Neutrophil (primary cell): ENCODE measurements at regions not wholly inside any gene's neighbourhood (a gene's known extent, or its start where the extent isn't known, plus 50 kb on each side); places are given as distances from the start of the nearest gene placed in this dataset.

Source experiments
- H3K27ac ChIP-seq: fragments of 200-600 bp; sonication (generic); 2 replicates; pipeline ENCODE4 v1.5.1; 2016; ENCODE audit warnings: mild to moderate bottlenecking, moderate library complexity
- H3K27me3 ChIP-seq: fragments of 200-600 bp; sonication (generic); 2 replicates; pipeline ENCODE4 v1.6.0; 2016; ENCODE audit warnings: mild to moderate bottlenecking
- H3K36me3 ChIP-seq: fragments of 200-600 bp; sonication (generic); 2 replicates; pipeline ENCODE4 v1.5.1; 2017
- H3K4me1 ChIP-seq, 2 experiments: fragments of 200-600 bp in 1 of 2; sonication (generic) in 1 of 2; 1 replicate in 1 of 2; 2 replicates in 1 of 2; pipeline versions ENCODE4 v1.5.1 to v1.6.1; 2013 to 2016; ENCODE audit warnings: low read depth in 1 of 2, low read length in 1 of 2, mild to moderate bottlenecking in 1 of 2, moderate library complexity in 1 of 2; ENCODE audit not compliant: control insufficient read depth in 1 of 2, insufficient read depth in 1 of 2
- H3K4me3 ChIP-seq, 2 experiments: fragments of 200-600 bp in 1 of 2; sonication (generic) in 1 of 2; 1 replicate in 1 of 2; 2 replicates in 1 of 2; pipeline ENCODE4 v1.5.1; 2013 to 2016; ENCODE audit warnings: low read depth in 1 of 2, low read length in 1 of 2, mild to moderate bottlenecking in 1 of 2, moderate library complexity in 1 of 2
- H3K9me3 ChIP-seq: fragments of 200-600 bp; sonication (generic); 2 replicates; pipeline ENCODE4 v1.5.1; 2016
- TF ChIP-seq, protein P1 (sequence below): fragments of 200-600 bp; sonication (generic); IDR thresholded peaks from 2 replicates; pipeline ENCODE4 v1.5.1; 2016; ENCODE audit warnings: antibody characterized with exemption

DNA sequence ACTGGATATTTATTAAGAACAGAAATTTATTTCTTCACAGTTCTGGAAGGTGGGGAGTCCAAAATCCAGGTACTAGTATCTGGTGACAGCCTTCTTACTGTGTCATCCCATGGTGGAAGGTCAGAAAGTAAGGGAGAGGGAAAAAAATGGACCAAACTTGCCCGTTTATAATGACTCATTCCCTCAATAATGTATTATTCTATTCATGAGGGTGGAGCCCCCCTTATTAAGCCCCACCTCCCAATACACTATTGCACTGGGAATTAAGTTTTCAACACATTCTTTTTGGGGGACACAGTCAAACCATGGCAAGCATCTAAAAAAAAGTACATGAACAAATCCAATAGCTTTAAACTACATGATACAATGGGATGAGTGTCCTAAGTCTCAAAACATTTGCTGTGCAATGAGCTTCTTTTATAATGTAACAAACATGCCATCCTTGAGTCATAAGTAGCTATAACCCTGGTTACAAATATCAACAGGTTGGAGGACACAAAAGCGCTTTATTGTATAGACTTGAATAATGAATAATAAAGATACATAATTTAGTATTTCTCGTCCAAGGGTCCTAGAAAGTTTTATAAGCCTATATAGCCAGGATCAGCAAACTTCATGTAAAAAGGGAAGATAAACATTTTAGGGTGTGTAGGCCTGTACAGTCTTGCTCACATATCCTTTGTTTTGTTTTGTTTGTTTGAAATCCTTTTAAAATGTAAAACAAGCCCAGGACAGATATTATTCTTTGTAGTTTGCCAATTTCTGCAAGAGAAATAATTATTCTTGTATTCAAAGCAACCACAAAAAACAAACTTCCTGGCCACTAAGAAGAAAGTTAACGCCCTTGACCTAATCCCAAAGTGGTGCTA, 160.6 kb upstream of the RAP2B start:
- TF ChIP-seq, protein P1, sequence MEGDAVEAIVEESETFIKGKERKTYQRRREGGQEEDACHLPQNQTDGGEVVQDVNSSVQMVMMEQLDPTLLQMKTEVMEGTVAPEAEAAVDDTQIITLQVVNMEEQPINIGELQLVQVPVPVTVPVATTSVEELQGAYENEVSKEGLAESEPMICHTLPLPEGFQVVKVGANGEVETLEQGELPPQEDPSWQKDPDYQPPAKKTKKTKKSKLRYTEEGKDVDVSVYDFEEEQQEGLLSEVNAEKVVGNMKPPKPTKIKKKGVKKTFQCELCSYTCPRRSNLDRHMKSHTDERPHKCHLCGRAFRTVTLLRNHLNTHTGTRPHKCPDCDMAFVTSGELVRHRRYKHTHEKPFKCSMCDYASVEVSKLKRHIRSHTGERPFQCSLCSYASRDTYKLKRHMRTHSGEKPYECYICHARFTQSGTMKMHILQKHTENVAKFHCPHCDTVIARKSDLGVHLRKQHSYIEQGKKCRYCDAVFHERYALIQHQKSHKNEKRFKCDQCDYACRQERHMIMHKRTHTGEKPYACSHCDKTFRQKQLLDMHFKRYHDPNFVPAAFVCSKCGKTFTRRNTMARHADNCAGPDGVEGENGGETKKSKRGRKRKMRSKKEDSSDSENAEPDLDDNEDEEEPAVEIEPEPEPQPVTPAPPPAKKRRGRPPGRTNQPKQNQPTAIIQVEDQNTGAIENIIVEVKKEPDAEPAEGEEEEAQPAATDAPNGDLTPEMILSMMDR: no peak
- Histone ChIP-seq H3K27ac (no peak overlapping the region), H3K36me3 (no peaks in the 10 kb centered on the region), H3K4me1 (no peaks in the 10 kb centered on the region), H3K9me3 (no peaks in the 10 kb centered on the region), H3K27me3 (no peaks in the 10 kb centered on the region), H3K4me3 (no peak overlapping the region)

DNA sequence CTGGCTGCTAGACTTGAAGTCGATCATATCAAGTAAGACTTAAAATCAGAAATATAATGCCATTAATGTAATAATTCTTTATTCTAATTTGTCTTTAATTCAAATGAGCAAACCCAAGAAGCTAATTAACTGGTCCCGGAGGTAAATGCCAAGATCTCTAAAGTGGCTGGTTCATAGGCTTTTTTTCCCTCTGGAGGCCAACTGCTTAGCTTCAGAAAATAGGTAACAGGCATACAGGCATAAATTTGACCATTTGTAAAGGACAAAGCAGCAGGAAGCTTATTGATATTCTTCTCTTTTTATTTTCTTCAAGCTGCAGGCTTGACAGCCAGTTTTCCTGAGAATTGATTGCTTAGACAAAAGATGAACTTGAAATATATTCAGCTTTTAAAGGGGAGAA, 158.6 kb upstream of the RAP2B start:
- Histone ChIP-seq H3K4me1 (no peaks in the 10 kb centered on the region), H3K4me3 (no peak overlapping the region), H3K9me3 (no peaks in the 10 kb centered on the region), H3K27ac (no peak overlapping the region), H3K27me3 (no peaks in the 10 kb centered on the region), H3K36me3 (no peaks in the 10 kb centered on the region)
- TF ChIP-seq, protein P1: no peak

DNA sequence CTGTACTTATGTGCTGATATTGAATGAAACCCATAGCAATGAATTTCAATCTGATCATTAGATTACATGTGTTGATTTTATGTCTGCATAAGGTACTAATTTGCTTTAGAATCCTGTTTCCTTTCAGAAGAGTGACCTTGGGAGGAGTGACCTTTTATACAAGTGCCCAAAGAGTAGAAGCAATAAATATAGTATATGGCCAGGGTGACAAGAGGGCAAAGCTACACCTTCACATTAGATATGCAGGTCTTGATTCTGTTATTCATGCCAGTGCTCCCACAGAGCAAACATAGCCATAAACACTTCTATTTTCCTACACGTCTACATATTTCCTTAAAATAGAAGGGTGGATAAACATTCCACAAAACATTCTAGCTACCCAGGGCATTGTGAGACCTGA, 158.2 kb upstream of the RAP2B start:
- Histone ChIP-seq H3K27ac (no peak overlapping the region), H3K36me3 (no peaks in the 10 kb centered on the region), H3K27me3 (no peaks in the 10 kb centered on the region), H3K4me1 (no peaks in the 10 kb centered on the region), H3K9me3 (no peaks in the 10 kb centered on the region), H3K4me3 (no peak overlapping the region)
- TF ChIP-seq, protein P1: no peak

DNA sequence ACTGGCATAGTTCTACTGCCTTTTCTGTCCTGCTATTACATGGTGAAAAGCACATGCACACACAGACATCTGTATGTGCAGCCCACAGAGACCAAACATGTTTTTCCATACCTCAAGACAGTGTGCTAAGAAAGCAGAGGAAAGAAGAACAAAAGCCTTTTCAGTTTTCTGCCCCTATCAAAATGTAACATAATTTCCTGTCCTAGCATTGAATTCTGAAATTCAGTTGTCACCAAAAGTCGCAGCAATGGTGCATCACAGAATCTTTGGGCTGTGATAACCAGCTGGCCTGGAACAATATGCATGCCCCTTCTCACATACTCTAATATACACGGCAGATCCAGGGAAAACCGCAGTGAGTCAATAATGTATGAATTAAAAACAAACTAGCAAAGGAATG, 153.8 kb upstream of the RAP2B start:
- no peaks in the 10 kb centered on the region for H3K27me3 ChIP-seq
- H3K4me3 ChIP-seq: no peak overlapping the region
- no peaks in the 10 kb centered on the region for H3K4me1 ChIP-seq
- H3K27ac ChIP-seq: no peak overlapping the region
- no peaks in the 10 kb centered on the region for H3K36me3 ChIP-seq
- no peaks in the 10 kb centered on the region for H3K9me3 ChIP-seq
- TF ChIP-seq, protein P1: no peak

DNA sequence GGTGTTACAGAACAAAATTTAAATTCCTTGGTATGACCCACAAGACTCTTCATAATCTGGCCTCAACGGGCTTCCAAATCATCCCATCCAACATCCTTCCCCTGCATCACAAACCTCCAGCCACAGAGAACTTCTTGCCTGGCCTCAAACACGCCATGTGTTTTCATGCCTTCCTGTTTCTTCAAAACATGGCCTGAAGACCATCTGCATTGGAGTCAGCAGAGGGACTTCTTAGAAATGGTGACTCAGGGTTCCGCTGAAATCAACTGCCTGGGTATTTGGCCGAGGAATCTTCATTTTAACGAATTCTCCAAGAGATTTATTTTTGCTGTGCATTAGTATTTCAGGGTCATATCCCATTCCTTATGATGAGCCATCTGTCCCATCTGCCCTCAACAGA, 138.1 kb upstream of the RAP2B start:
- Histone ChIP-seq H3K4me1 (no peaks in the 10 kb centered on the region), H3K36me3 (no peaks in the 10 kb centered on the region), H3K4me3 (no peak overlapping the region), H3K27me3 (no peaks in the 10 kb centered on the region), H3K9me3 (no peaks in the 10 kb centered on the region), H3K27ac (no peak overlapping the region)
- TF ChIP-seq, protein P1: no peak
